ENCODE measurements at regions not wholly inside any gene's neighbourhood (a gene's known extent, or its start where the extent isn't known, plus 50 kb on each side); places are given as distances from the start of the nearest gene placed in this dataset.

DNA sequence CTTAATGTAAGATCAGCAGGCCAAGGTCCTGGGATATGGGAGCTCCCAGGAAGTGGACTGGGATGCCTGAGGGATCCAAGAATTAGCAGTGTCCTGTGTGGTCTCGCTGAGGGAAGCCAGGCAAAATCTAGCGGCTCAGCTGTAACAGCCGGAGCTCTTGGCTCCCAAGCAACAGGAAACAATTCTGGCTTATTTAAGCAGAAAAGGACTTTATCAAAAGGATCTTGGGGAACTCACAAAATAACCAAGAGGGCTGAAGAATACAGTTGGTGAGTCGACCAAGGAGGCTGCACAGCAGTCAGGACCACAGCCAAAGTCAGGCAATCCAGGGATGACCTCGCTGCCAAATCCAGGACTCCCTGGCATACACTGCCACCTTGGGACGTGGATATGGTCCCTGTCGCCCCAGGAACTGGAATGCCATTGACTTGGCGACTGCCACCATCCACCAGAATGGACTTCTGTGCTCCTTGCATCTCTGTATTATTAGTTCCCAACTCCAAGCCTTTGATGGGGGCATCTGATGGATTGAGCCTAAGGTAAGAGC, 165.3 kb upstream of the BCOR start:
- intact Hi-C loops (cut with micrococcal nuclease) = no loop called here
- DNase-seq (ENCODE audit: low read depth, low spot score) (peak; percentile 4), FAIRE-seq (peak; percentile 15)
- Histone ChIP-seq H3K9me3 (replicated peaks; ENCODE audit: control insufficient read depth, insufficient read depth, low read length) (no peaks in the 10 kb centered on the region), H3K79me2 (ENCODE audit: control insufficient read depth, insufficient read depth, low read length) (no peaks in the 10 kb centered on the region), H3K27me3 (ENCODE audit: control insufficient read depth in 2 of 2, insufficient read depth in 2 of 2, low read length in 2 of 2) (no peaks in the 10 kb centered on the region), H3K4me3 (replicated peaks in 1 of 3; ENCODE audit: insufficient read depth in 1 of 3, low read depth in 1 of 3, low read length in 3 of 3) (no peak overlapping the region), H2AFZ (ENCODE audit: low read depth, low read length) (no peak overlapping the region), H3K4me2 (ENCODE audit: insufficient read depth, low read length) (no peak overlapping the region), H3K9ac (replicated peaks; ENCODE audit: extremely low read depth, insufficient read depth, low read length) (no peak overlapping the region), H3K27ac (ENCODE audit: insufficient read depth, low read depth, low read length) (peak overlapping the region; percentile 82), H3K4me1 (ENCODE audit: control insufficient read depth, extremely low read depth, insufficient read depth, low read length) (peaks cover 23% of the 10 kb centered on the region), H3K9me1 (replicated peaks; ENCODE audit: control insufficient read depth, extremely low read depth, insufficient read depth, low read length) (no peaks in the 10 kb centered on the region), H3K36me3 (ENCODE audit: control insufficient read depth in 2 of 2, extremely low read depth in 1 of 2, insufficient read depth in 2 of 2, low read length in 2 of 2) (no peaks in the 10 kb centered on the region), H4K20me1 (replicated peaks; ENCODE audit: control insufficient read depth, extremely low read depth, insufficient read depth, low read length) (no peaks in the 10 kb centered on the region)
- ChIA-PET CTCF (interaction anchor here (0.7 to 1.5 kb wide), 4 partner anchors 10 to 558 kb away, joined by 3 to 5 read pairs (median 4); no protein-coding TSS in a partner anchor), POLR2A (no interaction called here)
- dilution Hi-C loops (cut with MboI; ENCODE audit: extremely low pct_ligation_motif_present, low sequenced_read_pairs) = no loop called here
- BruUV-seq (replicated peaks) = no TSS peak
- no peak for TF ChIP-seq CTCF (IDR thresholded peaks at IDR 0.05; ENCODE audit: extremely low read depth in 1 of 2, insufficient read depth in 1 of 2, low read depth in 1 of 2, low read length in 2 of 2)

- no peak overlapping the region for H3K4me3 ChIP-seq (replicated peaks in 1 of 3; ENCODE audit: insufficient read depth in 1 of 3, low read depth in 1 of 3, low read length in 3 of 3)
- peak overlapping the region; percentile 37 for H2AFZ ChIP-seq (ENCODE audit: low read depth, low read length)
- no peaks in the 10 kb centered on the region for H4K20me1 ChIP-seq (replicated peaks; ENCODE audit: control insufficient read depth, extremely low read depth, insufficient read depth, low read length)
- no TSS peak for BruUV-seq (replicated peaks)
- CTCF ChIA-PET = interaction anchor here (0.7 to 1.5 kb wide), 4 partner anchors 11 to 557 kb away, joined by 3 to 5 read pairs (median 4); no protein-coding TSS in a partner anchor
- no peak for TF ChIP-seq POLR2A (IDR thresholded peaks at IDR 0.05; ENCODE audit: low read depth, low read length)
- H3K9me3 ChIP-seq (replicated peaks; ENCODE audit: control insufficient read depth, insufficient read depth, low read length) = no peaks in the 10 kb centered on the region
- no peaks in the 10 kb centered on the region for H3K9me1 ChIP-seq (replicated peaks; ENCODE audit: control insufficient read depth, extremely low read depth, insufficient read depth, low read length)
- FAIRE-seq (peak; percentile 97), DNase-seq (ENCODE audit: low read depth, low spot score) (peak; percentile 32)
- H3K9ac ChIP-seq (replicated peaks; ENCODE audit: extremely low read depth, insufficient read depth, low read length) = peak overlapping the region; percentile 44
- H3K79me2 ChIP-seq (ENCODE audit: control insufficient read depth, insufficient read depth, low read length) = no peaks in the 10 kb centered on the region
- peak overlapping the region; percentile 82 for H3K27ac ChIP-seq (ENCODE audit: insufficient read depth, low read depth, low read length)
- peak overlapping the region; percentile 16 for H3K4me2 ChIP-seq (ENCODE audit: insufficient read depth, low read length)
- no peaks in the 10 kb centered on the region for H3K36me3 ChIP-seq (ENCODE audit: control insufficient read depth in 2 of 2, extremely low read depth in 1 of 2, insufficient read depth in 2 of 2, low read length in 2 of 2)
- dilution Hi-C loops (cut with MboI; ENCODE audit: extremely low pct_ligation_motif_present, low sequenced_read_pairs) = no loop called here
- intact Hi-C loops (cut with micrococcal nuclease) = loop anchor here (1.0 kb wide), 1 partner anchor 17 kb away; no protein-coding TSS in a partner anchor
- H3K4me1 ChIP-seq (ENCODE audit: control insufficient read depth, extremely low read depth, insufficient read depth, low read length) = peaks cover 17% of the 10 kb centered on the region
- POLR2A ChIA-PET = interaction anchor here (0.6 kb wide), 1 partner anchor 248 kb away, joined by 3 read pairs; no protein-coding TSS in a partner anchor
- no peaks in the 10 kb centered on the region for H3K27me3 ChIP-seq (ENCODE audit: control insufficient read depth in 2 of 2, insufficient read depth in 2 of 2, low read length in 2 of 2)
Measured at GRCh38 chrX:40262157-40263013, 164.6 kb upstream of the BCOR start.

All from endothelial cell of umbilical vein (primary cell).